ENCODE measurements at regions not wholly inside any gene's neighbourhood (a gene's known extent, or its start where the extent isn't known, plus 50 kb on each side); places are given as distances from the start of the nearest gene placed in this dataset.
"Not testable (repeated sequence)": the region's sequence is repeated elsewhere in the genome, so short reads cannot be mapped to it uniquely, and the experiment has no call there.

DNA sequence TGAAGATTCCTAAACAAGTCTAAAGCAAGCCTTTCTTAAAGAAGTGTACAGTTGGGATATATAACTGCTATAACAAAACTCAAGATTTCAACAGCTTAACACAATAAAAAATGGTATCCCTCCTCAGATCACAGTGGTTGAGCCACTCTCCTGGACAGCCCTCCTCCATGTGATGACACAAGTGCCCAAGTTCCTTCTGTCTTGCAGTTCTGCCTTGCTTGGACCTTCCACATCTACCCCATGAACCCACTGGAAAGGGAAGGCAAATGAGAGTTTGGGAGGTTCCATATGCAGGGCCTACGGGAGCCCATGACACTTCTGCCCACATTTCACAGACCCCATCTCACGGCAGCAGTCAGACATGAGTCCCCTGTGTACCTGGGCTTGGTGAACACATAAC is 659.2 kb downstream of the UQCRFS1 start:
- ChIA-PET POLR2A (no interaction called here), CTCF (no interaction called here)
- no peak overlapping the region for H3K27ac Mint-ChIP-seq (ENCODE audit: low read depth, unreplicated experiment)
- H3K4me3 Mint-ChIP-seq (ENCODE audit: unreplicated experiment), result no peak overlapping the region
- no peak for DNase-seq (ENCODE audit: unreplicated experiment)
- intact Hi-C loops (cut with micrococcal nuclease), result no loop called here
- TF ChIP-seq, protein P1, sequence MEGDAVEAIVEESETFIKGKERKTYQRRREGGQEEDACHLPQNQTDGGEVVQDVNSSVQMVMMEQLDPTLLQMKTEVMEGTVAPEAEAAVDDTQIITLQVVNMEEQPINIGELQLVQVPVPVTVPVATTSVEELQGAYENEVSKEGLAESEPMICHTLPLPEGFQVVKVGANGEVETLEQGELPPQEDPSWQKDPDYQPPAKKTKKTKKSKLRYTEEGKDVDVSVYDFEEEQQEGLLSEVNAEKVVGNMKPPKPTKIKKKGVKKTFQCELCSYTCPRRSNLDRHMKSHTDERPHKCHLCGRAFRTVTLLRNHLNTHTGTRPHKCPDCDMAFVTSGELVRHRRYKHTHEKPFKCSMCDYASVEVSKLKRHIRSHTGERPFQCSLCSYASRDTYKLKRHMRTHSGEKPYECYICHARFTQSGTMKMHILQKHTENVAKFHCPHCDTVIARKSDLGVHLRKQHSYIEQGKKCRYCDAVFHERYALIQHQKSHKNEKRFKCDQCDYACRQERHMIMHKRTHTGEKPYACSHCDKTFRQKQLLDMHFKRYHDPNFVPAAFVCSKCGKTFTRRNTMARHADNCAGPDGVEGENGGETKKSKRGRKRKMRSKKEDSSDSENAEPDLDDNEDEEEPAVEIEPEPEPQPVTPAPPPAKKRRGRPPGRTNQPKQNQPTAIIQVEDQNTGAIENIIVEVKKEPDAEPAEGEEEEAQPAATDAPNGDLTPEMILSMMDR (IDR thresholded peaks at IDR 0.05; ENCODE audit: unreplicated experiment), result no peak
- peaks cover 29% of the 10 kb centered on the region for H3K9me3 Mint-ChIP-seq (ENCODE audit: unreplicated experiment)
- no peaks in the 10 kb centered on the region for H3K36me3 Mint-ChIP-seq (ENCODE audit: insufficient read depth, unreplicated experiment)
- BruUV-seq (replicated peaks), result no TSS peak
- no peaks in the 10 kb centered on the region for H3K4me1 Mint-ChIP-seq (ENCODE audit: insufficient read depth, unreplicated experiment)
- H3K27me3 Mint-ChIP-seq (ENCODE audit: insufficient read depth, unreplicated experiment), result no peaks in the 10 kb centered on the region

DNA sequence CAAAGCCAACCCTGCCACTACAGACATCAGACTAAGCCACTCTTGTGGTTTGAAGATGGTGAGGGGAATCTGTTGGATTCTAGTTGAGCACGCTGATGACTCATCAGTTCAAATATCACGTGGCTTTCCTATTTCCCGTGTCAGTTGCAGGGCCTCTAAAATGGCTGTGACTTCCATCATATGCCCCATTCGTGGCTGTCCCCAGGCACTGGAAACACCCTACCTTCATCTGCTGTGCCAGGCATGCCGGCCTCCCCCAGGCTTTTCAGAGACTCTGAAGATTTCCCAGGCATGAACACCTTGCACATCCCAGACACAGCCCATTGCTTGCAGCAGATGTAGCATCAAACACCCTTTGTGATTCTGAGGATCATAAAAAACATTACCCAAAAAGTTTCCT is 659.9 kb downstream of the UQCRFS1 start:
- no peaks in the 10 kb centered on the region for H3K4me1 Mint-ChIP-seq (ENCODE audit: insufficient read depth, unreplicated experiment)
- DNase-seq (ENCODE audit: unreplicated experiment), result no peak
- peaks cover 33% of the 10 kb centered on the region for H3K9me3 Mint-ChIP-seq (ENCODE audit: unreplicated experiment)
- intact Hi-C loops (cut with micrococcal nuclease), result no loop called here
- POLR2A ChIA-PET, result no interaction called here
- H3K4me3 Mint-ChIP-seq (ENCODE audit: unreplicated experiment), result no peak overlapping the region
- H3K36me3 Mint-ChIP-seq (ENCODE audit: insufficient read depth, unreplicated experiment), result no peaks in the 10 kb centered on the region
- no peaks in the 10 kb centered on the region for H3K27me3 Mint-ChIP-seq (ENCODE audit: insufficient read depth, unreplicated experiment)
- CTCF ChIA-PET, result no interaction called here
- no peak overlapping the region for H3K27ac Mint-ChIP-seq (ENCODE audit: low read depth, unreplicated experiment)
- no TSS peak for BruUV-seq (replicated peaks)
- TF ChIP-seq, protein P1 (IDR thresholded peaks at IDR 0.05; ENCODE audit: unreplicated experiment), result no peak

DNA sequence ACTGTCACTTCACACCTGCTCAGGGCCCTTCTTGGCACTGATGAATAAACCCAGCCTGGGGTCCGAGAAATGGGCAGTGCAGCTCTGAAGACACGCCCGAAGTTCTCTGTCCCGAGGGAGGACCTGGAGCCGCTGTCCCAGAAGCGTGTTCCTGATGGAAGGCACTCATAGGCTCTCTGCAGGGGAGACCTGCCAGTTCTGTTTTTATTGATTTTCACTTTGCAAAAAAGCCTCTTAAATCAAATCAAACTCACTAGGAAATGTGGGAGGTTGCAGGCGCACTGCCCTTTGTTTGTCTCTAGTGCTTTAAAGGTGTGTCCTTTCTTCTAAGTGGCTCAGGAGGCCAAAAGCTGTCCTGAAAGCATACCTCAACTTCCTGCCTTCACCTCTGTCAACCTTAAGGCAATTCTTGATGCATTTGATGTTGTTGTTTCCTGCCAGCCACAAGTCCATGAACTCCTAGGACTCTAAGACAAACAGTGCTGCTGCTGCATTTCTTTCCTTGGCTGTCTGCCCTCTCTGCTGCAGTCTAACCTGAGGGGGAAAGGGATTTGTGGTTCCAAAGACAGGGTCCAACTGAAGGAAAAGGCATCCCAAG is 663.2 kb downstream of the UQCRFS1 start:
- DNase-seq (ENCODE audit: unreplicated experiment), result no peak
- TF ChIP-seq, protein P1 (IDR thresholded peaks at IDR 0.05; ENCODE audit: unreplicated experiment), result no peak
- Mint-ChIP-seq H3K4me1 (ENCODE audit: insufficient read depth, unreplicated experiment) (no peaks in the 10 kb centered on the region), H3K4me3 (ENCODE audit: unreplicated experiment) (no peak overlapping the region), H3K9me3 (ENCODE audit: unreplicated experiment) (peaks cover 51% of the 10 kb centered on the region), H3K27me3 (ENCODE audit: insufficient read depth, unreplicated experiment) (no peaks in the 10 kb centered on the region), H3K27ac (ENCODE audit: low read depth, unreplicated experiment) (no peak overlapping the region), H3K36me3 (ENCODE audit: insufficient read depth, unreplicated experiment) (no peaks in the 10 kb centered on the region)
- ChIA-PET CTCF (no interaction called here), POLR2A (no interaction called here)
- intact Hi-C loops (cut with micrococcal nuclease), result no loop called here
- no TSS peak for BruUV-seq (replicated peaks)

DNA sequence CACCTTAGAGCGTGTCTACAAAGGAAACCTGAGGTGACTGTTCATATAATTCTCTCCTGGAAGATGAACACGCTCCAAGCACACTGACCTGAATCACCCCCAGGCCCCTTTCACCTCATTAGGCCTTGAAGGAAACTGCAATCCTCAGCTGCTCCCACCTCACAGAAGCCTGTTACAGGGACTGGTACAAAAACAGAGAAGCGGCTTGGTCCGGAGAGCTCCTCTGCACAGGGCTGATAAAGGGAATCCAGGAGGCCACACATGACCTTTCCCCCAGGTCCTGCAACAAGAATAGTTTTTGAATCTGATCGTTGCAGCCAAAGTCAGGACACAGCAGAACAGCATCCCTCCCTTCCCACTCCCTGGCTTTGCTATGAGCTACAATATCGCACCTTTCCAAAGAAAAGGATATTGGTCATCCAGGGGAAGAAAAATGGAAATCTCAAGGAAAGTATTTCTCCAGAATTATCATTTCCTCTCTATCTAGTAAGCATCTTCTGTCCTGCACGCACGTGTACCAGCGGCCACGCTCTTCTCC is 666.7 kb downstream of the UQCRFS1 start:
- no TSS peak for BruUV-seq (replicated peaks)
- Mint-ChIP-seq H3K9me3 (ENCODE audit: unreplicated experiment) (peaks cover 44% of the 10 kb centered on the region), H3K36me3 (ENCODE audit: insufficient read depth, unreplicated experiment) (no peaks in the 10 kb centered on the region), H3K27me3 (ENCODE audit: insufficient read depth, unreplicated experiment) (no peaks in the 10 kb centered on the region), H3K27ac (ENCODE audit: low read depth, unreplicated experiment) (no peak overlapping the region), H3K4me1 (ENCODE audit: insufficient read depth, unreplicated experiment) (no peaks in the 10 kb centered on the region), H3K4me3 (ENCODE audit: unreplicated experiment) (no peak overlapping the region)
- intact Hi-C loops (cut with micrococcal nuclease), result no loop called here
- TF ChIP-seq, protein P1 (IDR thresholded peaks at IDR 0.05; ENCODE audit: unreplicated experiment), result no peak
- POLR2A ChIA-PET, result no interaction called here
- DNase-seq (ENCODE audit: unreplicated experiment), result no peak
- CTCF ChIA-PET, result no interaction called here

DNA sequence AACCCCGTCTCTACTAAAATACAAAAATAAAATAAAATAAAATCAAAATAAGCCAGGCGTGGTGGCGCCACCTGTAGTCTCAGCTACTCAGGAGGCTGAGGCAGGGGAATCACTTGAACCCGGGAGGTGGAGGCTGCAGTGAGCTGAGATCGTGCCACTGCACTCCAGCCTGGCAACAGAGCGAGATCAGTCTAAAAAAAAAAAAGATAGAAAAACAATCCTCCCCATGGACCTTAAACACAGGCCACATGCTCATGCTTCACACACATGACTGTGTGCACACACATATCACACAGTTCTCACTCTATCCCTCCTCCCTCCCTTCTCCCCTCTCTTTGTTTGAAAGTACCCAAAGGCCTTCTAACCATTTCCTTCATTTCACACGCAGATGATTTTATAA is 667.6 kb downstream of the UQCRFS1 start:
- POLR2A ChIA-PET; BruUV-seq (replicated peaks); H3K4me3 Mint-ChIP-seq (ENCODE audit: unreplicated experiment); intact Hi-C loops (cut with micrococcal nuclease); H3K27me3 Mint-ChIP-seq (ENCODE audit: insufficient read depth, unreplicated experiment); DNase-seq (ENCODE audit: unreplicated experiment); H3K36me3 Mint-ChIP-seq (ENCODE audit: insufficient read depth, unreplicated experiment); H3K27ac Mint-ChIP-seq (ENCODE audit: low read depth, unreplicated experiment); H3K4me1 Mint-ChIP-seq (ENCODE audit: insufficient read depth, unreplicated experiment): not testable (repeated sequence)
- CTCF ChIA-PET, result interaction anchor here (0.6 to 0.7 kb wide), 2 partner anchors 75 to 204 kb away, joined by 3 read pairs; no protein-coding TSS in a partner anchor
- peaks cover 48% of the 10 kb centered on the region for H3K9me3 Mint-ChIP-seq (ENCODE audit: unreplicated experiment)
